Panc1 (cell line): ENCODE measurements at regions not wholly inside any gene's neighbourhood (a gene's known extent, or its start where the extent isn't known, plus 50 kb on each side); places are given as distances from the start of the nearest gene placed in this dataset.

Experiments used
- ATAC-seq: fragments of 200-7000 bp; cut with Tn5 transposase; 2 replicates; pipeline ENCODE4 v1.9.1; 2020; ENCODE audit warnings: mild to moderate bottlenecking, moderate library complexity
- BruUV-seq: library from RNA; stranded (reverse); fragments of 400-500 nt; replicated peaks from 2 replicates; lab custom pipeline; 2021; lab: Mats Ljungman, UMichigan
- CTCF ChIA-PET: fragments of 300-600 bp; sonication (Branson Sonifier 250); formaldehyde crosslinking; loops from one replicate; lab custom pipeline; 2022; ENCODE audit warnings: antibody characterized with exemption; lab: Charles Lee
- POLR2A ChIA-PET: fragments of 300-600 bp; sonication (Branson Sonifier 250); formaldehyde crosslinking; loops from one replicate; lab custom pipeline; 2022; ENCODE audit warnings: antibody characterized with exemption; lab: Charles Lee
- DNase-seq: peaks from one replicate; pipeline ENCODE4 v3.0.0-alpha.2; 2010; ENCODE audit warnings: low read depth, low spot score
- H3K27ac ChIP-seq: 2 replicates; pipeline ENCODE4 v1.5.1; 2011; ENCODE audit warnings: mild to moderate bottlenecking, low read length, inconsistent platforms
- H3K27me3 ChIP-seq: fragments of 200-500 bp; sonication (Bioruptor generic); 2 replicates; pipeline ENCODE4 v1.6.0; 2014; ENCODE audit warnings: low read length, inconsistent platforms; ENCODE audit not compliant: control insufficient read depth, insufficient read depth
- H3K36me3 ChIP-seq: fragments of 200-500 bp; sonication (Bioruptor generic); 2 replicates; pipeline ENCODE4 v1.5.1; 2014; ENCODE audit warnings: inconsistent platforms, mild to moderate bottlenecking, low read length, moderate library complexity; ENCODE audit not compliant: control insufficient read depth, insufficient read depth
- H3K4me1 ChIP-seq: 2 replicates; pipeline ENCODE4 v1.5.1; 2011; ENCODE audit warnings: inconsistent platforms, mild to moderate bottlenecking, low read length, moderate library complexity; ENCODE audit not compliant: control insufficient read depth, insufficient read depth
- H3K4me3 ChIP-seq, 2 experiments: 2 replicates each; pipeline ENCODE4 v1.5.1; 2011 to 2012; ENCODE audit warnings: low read depth in 2 of 2, low read length in 2 of 2, mild to moderate bottlenecking in 2 of 2, inconsistent platforms in 1 of 2, moderate library complexity in 1 of 2
- H3K9me3 ChIP-seq: fragments of 200-500 bp; sonication (Bioruptor generic); 2 replicates; pipeline ENCODE4 v1.5.1; 2014; ENCODE audit warnings: low read depth, mild to moderate bottlenecking, inconsistent platforms, low read length, moderate library complexity; ENCODE audit not compliant: control insufficient read depth, insufficient read depth
- CTCF ChIP-seq: fragments of 450-650 bp; IDR thresholded peaks from 2 replicates; pipeline ENCODE4 v1.5.1; 2017; ENCODE audit warnings: mild to moderate bottlenecking
- POLR2AphosphoS5 ChIP-seq: IDR thresholded peaks from 2 replicates; pipeline ENCODE4 v1.6.1; 2012; ENCODE audit warnings: mild to moderate bottlenecking, low read depth, low read length, moderate library complexity
- REST ChIP-seq, 2 experiments: IDR thresholded peaks; 2 replicates each; pipeline ENCODE4 v1.6.1; 2011 to 2012; ENCODE audit warnings: low read depth in 2 of 2, control low read depth in 1 of 2, low read length in 1 of 2, mild to moderate bottlenecking in 1 of 2, moderate library complexity in 1 of 2; ENCODE audit not compliant: insufficient read depth in 1 of 2
- SIN3A ChIP-seq: IDR thresholded peaks from 2 replicates; pipeline ENCODE4 v1.6.1; 2012; ENCODE audit warnings: low read depth, mild to moderate bottlenecking, low read length, moderate library complexity, borderline replicate concordance; ENCODE audit not compliant: insufficient read depth
- TCF7L2 ChIP-seq: IDR thresholded peaks from 2 replicates; pipeline ENCODE4 v1.6.1; 2011; ENCODE audit warnings: mild to moderate bottlenecking, low read depth, low read length, inconsistent platforms
- in situ Hi-C: cut with HindIII; loops from 2 replicates; pipeline ENCODE4 v1.10.0; 2016; ENCODE audit warnings: low sequenced_read_pairs, low pct_unique_long_range_greater_than_20kb
- intact Hi-C: fragments of 100-400 bp; cut with micrococcal nuclease; formaldehyde crosslinking; loops from one replicate; pipeline ENCODE4 v1.10.0; 2022; ENCODE audit not compliant: unreplicated experiment

- Histone ChIP-seq H3K27me3 (peaks cover 4% of the 10 kb centered on the region; the same call in 1 of the 2 replicates), H3K9me3 (no peaks in the 10 kb centered on the region), H3K4me1 (no peaks in the 10 kb centered on the region), H3K36me3 (no peaks in the 10 kb centered on the region), H3K27ac (no peak overlapping the region), H3K4me3 (no peak overlapping the region)
- no peak for TF ChIP-seq CTCF
- no peak for TF ChIP-seq REST (IDR thresholded peaks at IDR 0.05; ENCODE audit: insufficient read depth in 1 of 2, low read depth in 2 of 2, low read length in 1 of 2)
- no peak for TF ChIP-seq TCF7L2
- TF ChIP-seq POLR2AphosphoS5, result no peak
- no peak for TF ChIP-seq SIN3A
- in situ Hi-C loops (no loop called here), intact Hi-C loops (no loop called here)
- ATAC-seq (no peak), DNase-seq (no peak)
- ChIA-PET POLR2A (no interaction called here), CTCF (no interaction called here)
- BruUV-seq, result no TSS peak
Measured at GRCh38 chr10:83963446-83963845, 175.9 kb upstream of the GHITM start.

GRCh38 chr10:83965473-83965872, 173.8 kb upstream of the GHITM start:
- no peaks in the 10 kb centered on the region for H3K36me3 ChIP-seq
- ATAC-seq (no peak), DNase-seq (no peak)
- BruUV-seq, result no TSS peak
- peaks cover 4% of the 10 kb centered on the region; the same call in 1 of the 2 replicates for H3K27me3 ChIP-seq
- in situ Hi-C loops, result no loop called here
- H3K4me3 ChIP-seq, result no peak overlapping the region
- CTCF ChIA-PET, result no interaction called here
- intact Hi-C loops, result no loop called here
- no peaks in the 10 kb centered on the region for H3K4me1 ChIP-seq
- POLR2A ChIA-PET, result no interaction called here
- no peaks in the 10 kb centered on the region for H3K9me3 ChIP-seq
- TF ChIP-seq TCF7L2 (no peak), CTCF (no peak), POLR2AphosphoS5 (no peak), REST (IDR thresholded peaks at IDR 0.05; ENCODE audit: insufficient read depth in 1 of 2, low read depth in 2 of 2, low read length in 1 of 2) (no peak), SIN3A (no peak)
- no peak overlapping the region for H3K27ac ChIP-seq
